ENCODE measurements at regions not wholly inside any gene's neighbourhood (a gene's known extent, or its start where the extent isn't known, plus 50 kb on each side); places are given as distances from the start of the nearest gene placed in this dataset.
"Not testable (repeated sequence)": the region's sequence is repeated elsewhere in the genome, so short reads cannot be mapped to it uniquely, and the experiment has no call there.

DNA sequence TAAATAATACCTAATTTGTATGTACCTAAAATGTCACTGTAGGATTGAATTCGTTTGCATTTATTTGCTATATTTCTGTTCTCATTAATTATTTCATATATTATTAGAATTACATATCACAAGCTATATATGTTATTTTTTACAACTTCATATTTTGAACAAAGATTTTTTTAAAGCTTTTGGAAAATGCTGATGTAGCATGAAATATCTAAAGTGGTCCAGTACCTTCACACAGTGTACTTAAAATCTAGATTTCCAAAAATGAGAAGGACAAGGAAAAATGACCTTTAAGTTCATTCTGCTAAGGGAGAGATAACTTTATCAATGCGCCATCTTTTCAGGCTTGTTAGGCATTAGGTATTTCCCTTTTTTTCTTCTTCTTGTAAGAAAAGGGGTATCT lies 71.8 kb downstream of the LARP7 start:
- DNase-seq: no peak

DNA sequence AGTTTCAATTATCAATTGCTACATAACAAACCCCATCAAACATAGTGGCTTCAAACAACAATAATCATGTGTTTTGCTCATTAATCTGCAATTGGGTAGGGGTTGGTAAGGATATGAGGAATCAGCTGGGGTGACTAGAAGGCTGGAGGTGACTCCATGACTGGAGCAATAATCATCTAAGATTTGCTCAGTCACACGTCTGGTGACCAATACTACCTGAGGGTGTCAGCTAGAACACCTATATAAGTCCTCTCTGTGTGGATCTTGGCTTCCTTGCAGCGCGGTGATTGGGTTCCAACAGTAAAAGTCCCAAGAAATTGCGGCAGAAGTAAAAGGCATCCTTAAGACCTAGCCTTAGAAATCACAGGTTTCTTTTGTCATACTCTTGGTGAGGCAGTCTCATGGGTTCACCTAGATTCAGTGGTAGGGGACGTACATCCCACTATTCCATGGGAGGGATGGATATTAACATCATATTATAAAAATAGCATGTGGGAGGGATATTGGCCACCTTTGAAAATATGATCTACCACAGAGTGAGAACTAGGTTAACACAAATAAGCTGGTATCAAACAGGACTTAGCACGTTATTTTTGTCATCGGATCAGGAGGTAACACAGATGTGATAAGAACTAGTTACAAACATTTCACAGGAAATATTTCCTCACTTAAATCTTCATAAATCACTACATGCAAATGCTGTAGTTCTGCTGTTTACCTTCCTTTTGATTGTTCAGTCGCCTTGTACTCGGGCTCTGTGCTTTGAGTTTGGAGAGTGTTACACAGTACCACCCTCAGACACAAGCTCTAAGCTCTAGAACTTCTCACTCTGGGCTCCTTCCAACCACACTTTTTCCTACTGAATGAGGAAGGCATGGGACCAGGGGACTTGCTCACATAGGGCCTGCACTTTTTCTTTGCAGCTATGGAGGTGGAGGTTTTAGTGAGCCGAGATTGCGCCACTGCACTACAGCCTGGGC lies 78.3 kb downstream of the LARP7 start:
- no peak for DNase-seq

DNA sequence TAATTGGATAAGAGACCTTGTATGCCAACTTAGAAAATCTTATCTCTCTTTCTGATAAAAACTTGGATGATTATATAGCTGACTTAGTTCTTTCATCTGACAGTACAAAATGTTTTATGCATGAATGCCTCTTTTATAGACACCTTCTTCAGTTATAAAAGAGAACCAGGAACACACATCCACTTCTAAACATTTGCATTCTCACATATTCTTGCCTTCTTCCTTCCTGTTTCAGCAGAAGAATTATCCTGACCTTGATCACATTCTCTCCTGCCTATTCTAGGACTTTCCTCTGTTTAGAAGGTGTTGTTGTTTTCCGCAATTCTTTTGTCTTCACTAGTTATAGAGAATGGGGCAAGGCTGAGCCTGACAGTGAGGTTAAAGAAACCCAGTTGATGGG lies 80.9 kb downstream of the LARP7 start:
- no peak for DNase-seq

DNA sequence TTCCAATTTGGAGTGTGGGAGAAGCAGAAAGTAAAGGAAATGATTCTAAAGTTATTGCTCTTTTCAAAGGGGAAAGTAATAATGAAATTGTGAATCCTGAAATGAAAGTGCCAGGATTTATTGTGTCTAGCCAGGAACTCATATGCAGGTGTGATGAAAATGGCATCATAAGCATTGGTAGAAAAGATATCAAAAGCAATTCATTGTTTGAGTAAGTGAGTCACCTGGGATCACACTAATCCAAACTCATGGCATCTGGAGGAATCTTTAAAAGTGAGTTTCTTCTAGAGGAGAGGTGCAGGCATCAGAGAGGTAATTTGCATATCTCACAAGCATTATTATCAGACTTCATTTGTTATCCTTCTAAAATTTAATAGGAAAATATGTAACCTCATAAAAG lies 84.7 kb downstream of the LARP7 start:
- no peak for DNase-seq

DNA sequence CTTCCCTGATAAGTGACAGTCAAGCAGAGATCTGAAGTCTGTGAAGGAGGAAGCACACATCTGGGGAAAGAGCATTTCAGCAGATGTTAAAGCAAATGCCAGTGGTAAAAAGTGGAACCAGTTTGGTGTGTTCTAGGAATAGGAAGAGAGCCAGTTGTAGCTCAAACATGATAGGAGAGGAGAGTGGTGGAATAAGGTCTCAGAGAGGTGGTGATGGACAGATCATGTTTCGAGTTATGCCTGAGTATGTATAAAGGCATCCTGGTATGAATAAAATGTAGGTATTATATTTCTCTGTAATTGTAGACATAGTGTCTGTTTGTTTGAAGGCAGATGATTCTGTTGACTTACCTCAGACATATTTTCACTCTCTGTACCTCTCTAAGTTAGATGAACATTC lies 89.1 kb downstream of the LARP7 start:
- DNase-seq: no peak

DNA sequence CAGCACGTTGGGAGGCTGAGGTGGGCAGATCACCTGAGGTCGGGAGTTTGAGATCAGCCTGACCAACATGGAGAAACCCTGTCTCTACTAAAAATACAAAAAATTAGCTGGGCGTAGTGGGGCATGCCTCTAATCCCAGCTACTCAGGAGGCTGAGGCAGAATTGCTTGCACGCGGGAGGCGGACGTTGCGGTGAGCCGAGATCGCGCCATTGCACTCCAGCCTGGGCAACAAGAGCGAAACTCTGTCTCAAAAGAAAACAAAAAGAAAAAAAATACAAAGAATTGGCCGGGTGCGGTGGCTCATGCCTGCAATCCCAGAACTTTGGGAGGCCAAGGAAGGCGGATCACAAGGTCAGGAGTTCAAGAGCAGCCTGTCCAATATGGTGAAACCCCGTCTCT lies 90.8 kb downstream of the LARP7 start:
- not testable (repeated sequence) for DNase-seq

DNA sequence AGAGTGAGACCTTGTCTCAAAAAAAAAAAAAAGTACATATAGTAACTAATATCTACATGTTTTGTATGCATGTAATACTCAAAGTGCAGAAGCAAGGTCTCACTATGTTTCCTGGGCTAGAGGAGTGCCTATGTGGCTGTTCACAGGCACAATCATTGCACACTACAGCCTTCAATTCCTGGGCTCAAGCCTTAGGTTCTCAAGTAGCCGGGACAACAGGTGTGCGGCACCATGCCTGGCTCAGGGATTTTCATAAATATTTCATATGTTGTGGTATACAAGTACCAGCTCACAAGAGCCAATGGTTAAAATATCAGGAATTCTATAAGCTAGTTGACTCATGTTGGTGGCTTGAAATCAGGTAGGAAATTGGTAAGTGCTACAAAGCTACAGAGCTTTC lies 94.8 kb downstream of the LARP7 start:
- no peak for DNase-seq

DNA sequence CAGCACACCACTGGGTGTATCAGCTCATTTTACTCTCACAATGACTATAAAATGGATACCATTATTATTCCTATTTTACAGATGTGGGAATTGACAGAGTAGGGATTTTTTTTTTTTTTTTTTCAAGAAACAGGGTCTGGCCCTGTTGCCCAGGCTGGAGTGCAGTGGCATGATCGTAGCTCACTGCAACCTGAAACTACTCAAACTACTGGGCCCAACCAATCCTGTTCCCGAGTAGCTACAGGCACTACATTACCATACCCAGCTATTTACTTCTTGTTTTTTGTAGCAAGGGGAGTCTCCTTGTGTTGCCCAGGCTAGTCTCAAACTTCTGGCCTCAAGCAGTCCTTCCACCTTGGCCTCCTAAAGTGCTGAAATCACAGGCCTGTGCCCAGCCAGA lies 95.2 kb downstream of the LARP7 start:
- no peak for DNase-seq

DNA sequence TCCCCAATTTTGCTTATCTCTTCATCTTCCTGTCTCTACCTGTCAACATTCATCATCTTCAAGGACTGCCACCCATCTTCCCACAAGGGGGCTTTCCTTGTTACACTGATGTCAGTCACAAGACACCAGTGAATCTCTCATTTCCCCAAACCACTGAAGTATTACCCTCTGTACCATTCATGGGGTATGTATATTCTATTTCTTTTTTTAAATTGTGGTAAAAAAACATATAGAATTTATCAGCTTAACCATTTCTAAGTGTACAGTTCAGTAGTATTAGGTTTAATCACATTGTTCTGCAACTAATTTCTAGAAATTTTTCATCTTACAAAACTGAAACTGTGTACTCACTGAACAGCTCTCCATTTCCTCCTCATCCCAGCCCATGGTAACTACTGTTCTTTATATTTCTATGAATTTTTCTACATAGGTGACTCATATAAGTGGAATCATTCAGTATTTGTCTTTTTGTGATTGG lies 98.6 kb downstream of the LARP7 start:
- no peak for DNase-seq

DNA sequence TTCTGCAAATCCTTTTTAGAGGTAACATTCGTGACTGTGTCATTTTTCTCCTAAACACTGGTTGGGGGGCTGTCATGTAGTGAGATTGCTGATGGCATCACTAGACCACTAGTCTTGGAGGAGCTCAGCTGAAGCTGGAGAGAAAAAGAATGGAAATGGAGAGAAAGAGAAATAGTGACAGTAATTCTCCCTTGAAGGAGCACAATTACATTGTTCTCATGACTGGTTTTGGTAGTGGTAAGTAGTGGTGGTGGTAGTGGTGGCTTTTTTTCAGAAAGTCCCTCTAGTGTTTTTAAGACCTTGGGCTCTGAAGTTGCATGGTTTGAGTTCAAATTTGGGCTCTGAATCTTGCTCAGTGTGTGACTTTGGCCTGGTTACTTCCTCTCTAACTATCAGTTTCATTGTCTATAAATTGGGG lies 99.8 kb downstream of the LARP7 start:
- DNase-seq: no peak

DNA sequence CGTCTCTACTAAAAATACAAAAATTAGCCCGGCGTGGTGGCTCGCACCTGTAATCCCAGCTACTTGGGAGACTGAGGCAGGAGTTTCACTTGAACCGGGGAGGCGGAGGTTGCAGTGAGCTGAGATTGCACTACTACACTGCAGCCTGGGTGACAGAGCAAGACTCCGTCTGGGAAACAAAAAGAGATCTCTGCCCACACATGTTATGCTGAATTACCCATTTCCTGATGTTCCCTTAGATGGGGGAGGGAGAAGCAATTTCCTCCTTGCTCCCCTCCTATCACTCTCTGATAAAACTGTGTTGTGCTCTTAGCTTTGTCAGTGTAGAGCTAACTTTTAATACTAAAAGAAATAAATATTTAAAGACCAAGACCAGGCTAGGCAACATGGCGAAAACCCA lies 102.5 kb downstream of the LARP7 start:
- DNase-seq: no peak

DNA sequence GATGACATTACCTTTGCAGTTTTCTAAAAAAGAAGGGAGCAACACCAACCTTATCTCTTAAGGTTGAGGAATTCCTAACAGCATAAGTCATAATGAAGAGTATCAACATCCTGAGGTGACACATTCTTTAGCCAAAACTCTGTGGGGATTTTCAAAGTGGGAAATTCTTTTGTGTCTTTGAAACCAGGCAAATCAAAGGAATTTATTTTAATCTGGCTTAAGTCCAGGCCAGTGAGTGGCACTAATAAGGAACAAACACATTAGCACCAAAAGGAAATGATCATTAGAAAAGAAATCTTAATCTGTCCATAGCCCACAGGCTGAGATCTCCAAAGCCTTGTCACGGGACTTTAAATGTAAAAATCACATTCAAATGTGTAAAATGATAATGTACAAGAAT lies 110.1 kb downstream of the LARP7 start:
- no peak for DNase-seq

DNA sequence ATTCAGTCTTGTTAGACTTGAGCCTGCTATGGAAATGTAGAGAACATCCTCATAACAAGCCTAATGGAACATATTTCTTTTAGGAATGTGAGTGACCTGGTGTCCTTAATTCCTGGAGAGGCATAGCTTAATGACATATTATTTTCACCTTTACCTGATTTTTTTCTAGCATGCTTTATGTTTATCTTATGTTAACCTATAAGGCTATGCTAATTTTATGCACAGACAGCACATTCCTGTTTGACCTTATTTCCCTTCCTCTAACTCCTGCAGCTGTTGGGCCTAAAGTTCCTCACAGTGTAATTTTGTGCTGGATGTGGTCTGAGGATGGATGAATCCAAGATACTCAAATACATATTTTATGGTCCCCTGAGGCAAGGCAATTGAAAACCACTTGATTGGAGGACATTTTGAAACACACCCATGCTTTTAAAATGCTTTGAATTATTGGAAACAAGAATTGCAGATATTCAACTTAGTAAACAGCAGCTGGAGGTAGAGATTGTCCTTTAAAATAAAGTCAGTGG lies 111.5 kb downstream of the LARP7 start:
- DNase-seq: no peak

DNA sequence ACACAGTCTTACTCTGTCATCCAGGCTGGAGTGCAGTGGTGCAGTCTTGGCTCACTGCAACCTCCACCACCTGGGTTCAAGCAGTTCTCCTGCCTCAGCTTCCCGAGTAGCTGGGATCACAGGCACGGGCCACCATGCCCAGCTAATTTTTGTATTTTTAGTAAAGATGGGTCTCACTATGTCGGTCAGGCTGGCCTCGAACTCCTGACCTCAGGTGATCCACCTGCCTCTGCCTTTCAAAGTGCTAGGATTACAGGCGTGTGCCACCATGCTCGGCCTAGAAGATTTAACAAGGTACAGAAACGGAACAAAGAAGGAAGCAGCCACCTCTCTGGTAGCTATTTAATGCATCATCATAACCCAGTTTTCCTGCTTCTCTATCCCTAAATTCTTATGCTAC lies 113.8 kb downstream of the LARP7 start:
- not testable (repeated sequence) for DNase-seq

DNA sequence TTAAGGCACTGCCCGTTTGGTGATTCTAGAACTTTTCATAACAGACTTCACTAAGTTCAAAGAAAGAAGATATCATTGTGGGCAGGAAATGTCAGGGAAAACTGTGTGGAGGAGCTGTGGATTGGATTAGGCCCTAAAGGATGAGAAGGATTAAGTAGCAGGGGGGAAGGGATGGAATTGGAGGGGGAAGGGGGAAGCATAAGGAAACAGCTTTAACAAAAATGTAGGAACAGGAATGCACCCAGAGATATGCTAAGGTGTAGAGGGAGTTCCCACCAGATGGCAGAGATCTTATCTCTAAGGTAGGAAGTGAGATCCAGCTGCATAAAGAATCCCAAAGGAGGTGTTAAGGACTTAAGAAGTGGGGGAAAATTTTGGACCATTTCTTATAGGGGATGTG lies 114.5 kb downstream of the LARP7 start:
- DNase-seq: no peak

DNA sequence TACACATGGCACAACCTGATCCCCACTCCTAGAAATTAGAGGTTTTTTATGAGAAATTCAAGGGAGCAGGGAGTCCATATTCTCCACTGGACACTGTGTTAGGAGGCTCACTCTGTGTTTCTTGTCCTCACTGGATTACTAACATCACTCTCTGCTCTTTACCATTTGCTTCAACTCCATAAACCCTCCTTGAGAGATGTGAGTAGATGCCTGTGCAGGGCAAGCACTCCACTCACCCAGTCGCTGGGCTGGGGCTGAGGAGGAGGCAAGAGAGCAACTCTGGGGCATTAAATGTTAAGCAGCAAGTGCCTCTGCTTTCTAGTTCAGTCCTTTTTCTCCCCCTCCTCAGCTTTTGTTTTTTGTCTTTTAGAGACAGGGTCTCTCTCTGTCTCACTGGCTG lies 115.1 kb downstream of the LARP7 start:
- no peak for DNase-seq

DNA sequence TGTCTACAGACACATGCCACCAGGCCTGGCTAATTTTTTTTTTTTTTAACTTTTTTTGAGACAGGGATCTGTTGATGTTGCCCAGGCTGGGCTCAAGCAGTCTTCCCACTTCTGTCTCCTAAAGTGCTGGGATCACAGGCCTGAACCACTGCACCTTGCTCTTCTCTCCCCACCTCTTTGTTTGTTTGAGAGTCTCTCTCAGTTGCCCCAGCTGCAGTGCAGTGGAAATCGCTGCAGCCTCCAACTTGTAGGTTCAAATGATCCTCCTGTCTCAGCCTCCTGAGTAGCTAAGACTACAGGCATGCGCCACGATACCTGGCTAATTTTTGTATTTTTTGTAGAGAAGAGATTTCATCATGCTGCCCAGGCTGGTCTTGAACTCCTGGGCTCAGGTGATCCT lies 115.6 kb downstream of the LARP7 start:
- DNase-seq: no peak

DNA sequence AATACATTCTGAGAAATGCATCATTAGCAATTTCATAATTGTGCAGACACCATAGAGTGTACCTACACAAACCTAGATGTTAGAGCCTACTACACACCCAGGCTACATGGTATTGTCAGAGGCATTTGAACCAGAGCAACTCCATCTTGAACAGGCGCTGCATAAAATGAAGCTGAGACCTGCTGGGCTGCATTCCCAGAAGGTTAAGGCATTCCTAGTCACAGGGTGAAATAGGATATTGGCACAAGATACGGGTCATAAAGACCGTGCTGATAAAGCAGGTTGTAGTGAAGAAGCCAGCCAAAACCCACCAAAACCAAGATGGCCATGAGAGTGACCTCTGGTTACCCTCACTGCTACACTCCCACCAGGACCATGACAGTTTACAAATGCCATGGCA lies 116.4 kb downstream of the LARP7 start:
- DNase-seq: no peak

DNA sequence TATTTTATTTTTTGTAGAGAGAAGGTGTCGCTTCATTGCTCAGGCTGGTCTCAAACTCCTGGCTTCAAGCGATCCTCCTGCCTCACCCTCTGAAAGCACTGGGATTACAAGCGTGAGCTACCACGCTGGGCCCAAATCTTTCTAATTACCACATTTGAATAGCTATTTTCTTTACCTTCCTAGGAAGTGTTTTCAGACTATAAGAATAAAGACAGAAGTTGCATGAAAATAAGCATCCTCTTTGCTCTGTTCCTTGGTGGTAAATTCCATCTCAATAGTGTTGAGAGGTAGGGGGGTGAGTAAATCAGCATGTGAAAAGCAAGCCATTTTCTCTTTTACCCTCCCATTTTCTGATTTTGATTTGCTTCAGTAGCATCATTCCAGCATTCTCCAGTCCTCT lies 122.4 kb downstream of the LARP7 start:
- no peak for DNase-seq

DNA sequence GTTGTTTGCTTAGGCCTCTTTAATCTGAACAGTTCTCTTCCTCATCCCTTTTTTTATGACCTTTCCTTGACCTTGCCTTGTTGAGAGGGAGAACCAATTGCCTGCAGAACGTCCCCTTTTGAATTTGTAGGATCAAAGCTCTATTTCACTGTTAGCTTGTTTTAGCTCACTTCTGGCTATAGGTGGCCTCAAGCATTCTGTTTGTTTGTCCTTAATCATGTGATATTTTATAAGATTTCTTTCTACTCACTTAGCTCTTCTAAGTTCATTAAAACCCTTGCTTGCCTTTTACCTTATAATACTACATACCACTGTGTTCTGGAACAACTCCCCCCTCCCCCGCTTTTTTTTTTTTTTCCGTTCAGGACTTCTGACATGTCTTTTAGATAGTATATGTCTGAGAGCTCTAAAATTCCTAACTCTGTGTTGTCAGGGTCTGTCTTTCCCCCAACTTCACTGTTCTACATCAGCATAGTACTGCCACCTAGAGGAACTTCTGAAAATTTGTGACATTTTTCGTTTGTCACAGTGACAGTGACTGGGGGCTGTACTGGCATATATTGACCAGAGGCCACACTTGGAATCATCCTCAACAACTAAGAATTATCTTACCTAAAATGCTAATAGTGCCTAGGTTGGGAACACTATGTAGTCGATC lies 128.5 kb downstream of the LARP7 start:
- DNase-seq: no peak

DNA sequence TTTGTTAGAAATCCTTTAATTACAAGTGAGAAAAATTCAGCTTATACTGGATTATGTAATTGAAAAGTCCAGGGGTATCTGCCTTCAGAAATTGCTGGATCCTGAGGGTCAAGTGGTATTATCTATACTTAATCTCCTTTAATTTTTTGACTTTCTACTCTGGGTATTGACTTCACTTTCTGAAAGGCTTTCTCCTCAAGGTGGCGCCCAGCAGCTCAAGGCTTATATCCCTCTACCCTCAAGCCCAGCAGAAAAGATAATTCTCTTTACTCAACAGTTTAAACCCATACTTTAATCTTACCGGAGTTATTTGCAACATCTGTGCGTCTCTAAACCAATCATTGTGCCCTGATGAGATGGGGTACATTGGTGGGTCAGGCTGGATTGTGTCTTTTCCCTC lies 129.5 kb downstream of the LARP7 start:
- DNase-seq: no peak

DNA sequence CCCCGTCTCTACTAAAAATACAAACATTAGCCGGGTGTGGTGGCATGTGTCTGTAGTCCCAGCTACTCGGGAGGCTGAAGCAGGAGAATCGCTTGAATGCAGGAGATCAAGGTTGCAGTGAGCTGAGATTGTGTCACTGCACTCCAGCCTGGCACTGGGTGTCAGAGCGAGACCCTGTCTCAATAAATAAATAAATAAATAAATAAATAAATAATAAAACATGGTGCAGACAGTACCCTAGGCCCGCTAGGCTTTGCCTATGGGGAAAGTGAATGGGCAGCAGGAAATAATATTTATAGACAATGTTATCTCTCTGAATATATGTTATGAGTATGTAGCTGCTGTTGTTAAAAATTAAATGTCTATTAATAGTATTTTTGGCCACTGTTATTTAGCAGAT lies 130.4 kb downstream of the LARP7 start:
- no peak for DNase-seq

DNA sequence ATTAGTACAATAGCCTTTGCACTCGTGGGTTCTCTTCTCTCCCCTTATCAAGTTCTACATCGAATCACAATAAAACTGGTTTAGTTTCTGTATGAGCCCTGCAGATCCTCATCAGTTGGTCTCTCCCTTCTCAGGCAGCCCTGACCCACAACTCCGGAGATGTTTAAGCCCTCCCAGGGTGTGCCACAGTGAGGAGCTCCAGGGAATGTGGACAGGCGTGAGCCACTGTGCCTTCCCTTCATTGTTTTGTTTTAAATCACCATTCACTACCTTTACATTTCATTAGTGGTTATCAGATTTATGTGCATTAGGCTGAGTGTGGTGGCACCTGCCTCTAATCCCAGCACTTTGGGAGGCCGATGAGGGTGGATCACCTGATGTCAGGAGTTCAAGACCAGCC lies 133.2 kb downstream of the LARP7 start:
- DNase-seq: no peak

DNA sequence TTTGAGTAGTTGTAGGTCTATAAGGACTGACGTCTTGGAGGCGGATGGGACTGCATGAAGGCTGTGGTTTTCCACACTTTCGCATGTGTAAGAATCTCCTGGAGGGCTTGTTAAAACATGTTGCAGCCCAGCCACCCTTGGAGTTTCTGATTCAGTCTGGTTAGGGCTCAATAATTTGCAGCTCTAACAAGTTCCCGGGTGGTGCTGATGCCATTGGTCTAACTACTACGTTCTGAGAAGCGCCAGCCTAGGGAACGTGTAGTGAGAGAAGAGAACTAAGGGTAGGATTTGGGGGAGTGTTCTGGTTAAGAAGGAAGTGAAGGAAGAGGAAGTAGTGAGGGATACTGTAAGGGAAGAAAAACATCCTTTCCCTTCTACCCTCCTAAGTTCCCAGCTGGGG lies 138.9 kb downstream of the LARP7 start:
- no peak for DNase-seq

Measured in GF-D8 (cell line).